Large intestine (tissue), 3 donors: ENCODE measurements at regions not wholly inside any gene's neighbourhood (a gene's known extent, or its start where the extent isn't known, plus 50 kb on each side); places are given as distances from the start of the nearest gene placed in this dataset.

Experiments used
- DNase-seq, 2 donors: peaks; one replicate each; pipeline versions ENCODE4 v3.0.0 to v3.0.0-alpha.2; 2013
- H3K27ac ChIP-seq: one replicate; pipeline ENCODE4 v1.5.1; 2013; ENCODE audit warnings: low read length
- H3K27me3 ChIP-seq: 2 replicates; pipeline ENCODE4 v1.6.1; 2013; ENCODE audit warnings: low read length; ENCODE audit not compliant: control insufficient read depth, insufficient read depth
- H3K36me3 ChIP-seq: 2 replicates; pipeline ENCODE4 v1.6.1; 2013; ENCODE audit warnings: low read length; ENCODE audit not compliant: control insufficient read depth, insufficient read depth
- H3K4me1 ChIP-seq: one replicate; pipeline ENCODE4 v1.6.1; 2013; ENCODE audit warnings: low read length; ENCODE audit not compliant: control insufficient read depth, insufficient read depth
- H3K4me3 ChIP-seq: one replicate; pipeline ENCODE4 v1.5.1; 2013; ENCODE audit warnings: low read length
- H3K9me3 ChIP-seq: one replicate; pipeline ENCODE4 v1.6.1; 2013; ENCODE audit warnings: mild to moderate bottlenecking, low read depth, low read length, moderate library complexity; ENCODE audit not compliant: control insufficient read depth
- WGBS: methylation state at CpG from one replicate; pipeline ENCODE4 v1.1.5; 2013; ENCODE audit warnings: low lambda C conversion rate; ENCODE audit not compliant: insufficient coverage; 5-methylcytosine and 5-hydroxymethylcytosine counted together

DNA sequence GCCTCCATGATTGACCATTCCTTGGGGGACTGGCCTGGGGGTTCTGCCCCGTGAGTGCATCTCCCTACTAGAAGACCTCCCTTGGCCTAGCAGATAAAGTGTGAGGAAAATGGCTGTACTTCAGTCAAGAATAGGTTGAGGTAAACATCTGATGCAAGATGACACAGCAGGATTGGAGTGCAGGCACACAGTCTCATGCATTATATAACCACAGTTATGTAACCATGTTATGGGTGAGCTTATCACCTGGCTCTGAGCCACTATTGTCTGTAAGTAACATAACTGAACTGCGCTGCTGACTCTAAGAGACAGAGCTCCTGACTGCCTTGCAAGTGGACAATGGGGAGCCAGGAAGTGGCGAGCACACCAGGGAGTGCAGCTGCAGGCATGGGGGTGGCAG, 378.7 kb upstream of the ANO5 start:
- Histone ChIP-seq H3K27me3 (no peaks in the 10 kb centered on the region), H3K27ac (no peak overlapping the region), H3K9me3 (no peaks in the 10 kb centered on the region), H3K4me3 (no peak overlapping the region), H3K36me3 (no peaks in the 10 kb centered on the region), H3K4me1 (no peaks in the 10 kb centered on the region)
- DNase-seq = peak; percentile 29 to 37
- no CpG with 5 or more reads among the region's 3 CpGs for WGBS

GRCh38 chr11:21817696-21818095, 375.2 kb upstream of the ANO5 start:
- no peaks in the 10 kb centered on the region for H3K36me3 ChIP-seq
- no peak overlapping the region for H3K27ac ChIP-seq
- no peak for DNase-seq
- WGBS = 100% methylated on average over 1 of the region's 3 CpGs
- H3K9me3 ChIP-seq = no peaks in the 10 kb centered on the region
- no peaks in the 10 kb centered on the region for H3K4me1 ChIP-seq
- H3K4me3 ChIP-seq = no peak overlapping the region
- H3K27me3 ChIP-seq = no peaks in the 10 kb centered on the region

DNA sequence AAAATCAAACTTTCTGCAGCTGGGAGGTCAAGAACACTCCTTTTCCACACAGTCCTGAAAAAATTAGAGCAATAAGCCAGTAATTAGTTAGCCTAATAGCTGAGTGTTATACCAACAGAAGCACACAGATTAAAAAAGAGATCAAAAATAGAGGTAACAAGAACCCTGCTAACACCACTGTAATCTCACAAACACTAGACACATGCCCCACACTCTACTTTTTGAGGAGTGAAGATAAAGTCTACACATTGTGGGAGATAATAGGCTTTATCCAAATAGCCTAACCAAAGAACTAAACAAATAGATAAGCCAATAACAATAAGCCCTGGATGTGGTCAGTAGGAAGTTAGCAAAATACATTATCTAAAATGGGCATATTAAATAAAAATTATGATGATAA, 372.7 kb upstream of the ANO5 start:
- no peak for DNase-seq
- H3K4me3 ChIP-seq = no peak overlapping the region
- H3K36me3 ChIP-seq = no peaks in the 10 kb centered on the region
- no peak overlapping the region for H3K27ac ChIP-seq
- no peaks in the 10 kb centered on the region for H3K27me3 ChIP-seq
- H3K4me1 ChIP-seq = no peaks in the 10 kb centered on the region
- H3K9me3 ChIP-seq = no peaks in the 10 kb centered on the region

GRCh38 chr11:21825127-21825526, 367.8 kb upstream of the ANO5 start:
- H3K36me3 ChIP-seq = no peaks in the 10 kb centered on the region
- H3K27me3 ChIP-seq = no peaks in the 10 kb centered on the region
- 80% methylated on average over 2 of the region's 2 CpGs for WGBS
- no peak overlapping the region for H3K4me3 ChIP-seq
- H3K9me3 ChIP-seq = no peaks in the 10 kb centered on the region
- H3K4me1 ChIP-seq = no peaks in the 10 kb centered on the region
- H3K27ac ChIP-seq = no peak overlapping the region
- no peak for DNase-seq

GRCh38 chr11:21838427-21838826, 354.5 kb upstream of the ANO5 start:
- Histone ChIP-seq H3K4me3 (no peak overlapping the region), H3K4me1 (peaks cover 4% of the 10 kb centered on the region), H3K27me3 (no peaks in the 10 kb centered on the region), H3K9me3 (no peaks in the 10 kb centered on the region), H3K27ac (no peak overlapping the region), H3K36me3 (no peaks in the 10 kb centered on the region)
- no peak for DNase-seq
- 79% methylated on average over 3 of the region's 3 CpGs for WGBS

DNA sequence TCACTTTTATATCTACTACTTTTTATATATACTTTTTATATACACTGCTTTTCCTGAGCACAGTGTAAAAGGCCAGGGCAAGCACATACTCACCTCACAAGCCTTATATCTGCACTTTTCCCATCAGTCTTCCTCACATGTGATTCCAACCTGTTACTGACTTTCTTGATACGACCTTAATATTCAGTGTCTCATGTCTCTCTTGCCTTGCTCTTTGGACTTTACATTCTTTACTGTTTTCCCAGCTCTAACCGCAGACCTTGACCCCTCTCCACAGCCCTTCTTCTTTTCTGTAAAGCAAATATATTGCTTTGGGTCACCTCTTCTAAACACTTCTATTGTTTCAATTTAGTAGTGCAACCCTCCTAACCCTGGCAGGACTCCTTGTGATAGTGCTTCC, 353.1 kb upstream of the ANO5 start:
- Histone ChIP-seq H3K27me3 (no peaks in the 10 kb centered on the region), H3K4me1 (peaks cover 4% of the 10 kb centered on the region), H3K9me3 (no peaks in the 10 kb centered on the region), H3K4me3 (no peak overlapping the region), H3K36me3 (no peaks in the 10 kb centered on the region), H3K27ac (peak overlapping the region; percentile 4)
- peak; percentile 52 to 70 for DNase-seq
- WGBS = 11% methylated on average over 2 of the region's 2 CpGs

- no peaks in the 10 kb centered on the region for H3K36me3 ChIP-seq
- H3K9me3 ChIP-seq = no peaks in the 10 kb centered on the region
- 13% methylated on average over 4 of the region's 4 CpGs for WGBS
- no peak overlapping the region for H3K27ac ChIP-seq
- no peaks in the 10 kb centered on the region for H3K4me1 ChIP-seq
- H3K4me3 ChIP-seq = no peak overlapping the region
- H3K27me3 ChIP-seq = no peaks in the 10 kb centered on the region
- no peak for DNase-seq
These were observed 331.6 kb upstream of the ANO5 start for GRCh38 chr11:21861314-21861713.

DNA sequence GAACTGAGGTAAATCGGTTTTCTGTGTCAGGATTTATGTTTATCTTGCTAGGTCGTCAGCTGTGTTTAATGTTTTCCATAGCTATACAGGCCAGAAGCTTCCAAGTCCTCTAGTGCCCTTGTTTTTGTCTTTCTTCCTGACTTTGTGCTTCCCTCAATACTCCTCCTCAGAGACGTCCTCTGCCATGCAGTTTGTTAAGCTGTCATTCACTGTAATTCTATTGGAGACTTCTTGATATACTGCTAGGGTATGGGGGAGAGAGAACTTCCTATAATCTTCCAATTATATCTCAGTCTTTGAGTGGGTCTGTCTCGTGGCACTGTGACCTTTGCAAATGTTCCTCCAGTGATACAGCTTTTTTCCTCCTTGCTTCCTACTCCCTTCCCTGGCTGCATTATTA, 327.3 kb upstream of the ANO5 start:
- H3K36me3 ChIP-seq = no peaks in the 10 kb centered on the region
- H3K4me1 ChIP-seq = no peaks in the 10 kb centered on the region
- H3K4me3 ChIP-seq = no peak overlapping the region
- H3K27me3 ChIP-seq = no peaks in the 10 kb centered on the region
- no peaks in the 10 kb centered on the region for H3K9me3 ChIP-seq
- 22% methylated on average over 3 of the region's 4 CpGs for WGBS
- no peak overlapping the region for H3K27ac ChIP-seq
- DNase-seq = no peak

DNA sequence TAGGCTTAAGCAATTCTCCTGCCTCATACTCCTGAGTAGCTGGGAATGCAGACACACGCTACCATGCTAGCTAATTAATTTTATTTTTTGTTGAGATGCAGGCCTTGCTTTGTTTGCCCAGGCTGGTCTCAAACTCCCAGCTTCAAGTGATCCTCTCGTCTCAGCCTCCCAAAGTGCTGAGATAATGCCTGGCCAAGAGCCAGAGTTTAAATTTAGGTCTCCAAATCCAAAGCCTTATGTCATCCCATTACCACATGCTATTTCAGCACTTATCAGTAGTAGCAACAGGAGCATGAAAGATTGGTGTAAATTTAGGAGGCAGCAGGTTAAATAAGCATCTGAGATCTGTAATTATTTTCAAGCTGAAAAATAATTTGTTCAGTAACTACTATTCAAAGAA, 326.1 kb upstream of the ANO5 start:
- no peaks in the 10 kb centered on the region for H3K4me1 ChIP-seq
- H3K36me3 ChIP-seq = no peaks in the 10 kb centered on the region
- no peaks in the 10 kb centered on the region for H3K27me3 ChIP-seq
- H3K4me3 ChIP-seq = no peak overlapping the region
- DNase-seq = no peak
- H3K9me3 ChIP-seq = no peaks in the 10 kb centered on the region
- no CpG with 5 or more reads among the region's 2 CpGs for WGBS
- H3K27ac ChIP-seq = no peak overlapping the region

DNA sequence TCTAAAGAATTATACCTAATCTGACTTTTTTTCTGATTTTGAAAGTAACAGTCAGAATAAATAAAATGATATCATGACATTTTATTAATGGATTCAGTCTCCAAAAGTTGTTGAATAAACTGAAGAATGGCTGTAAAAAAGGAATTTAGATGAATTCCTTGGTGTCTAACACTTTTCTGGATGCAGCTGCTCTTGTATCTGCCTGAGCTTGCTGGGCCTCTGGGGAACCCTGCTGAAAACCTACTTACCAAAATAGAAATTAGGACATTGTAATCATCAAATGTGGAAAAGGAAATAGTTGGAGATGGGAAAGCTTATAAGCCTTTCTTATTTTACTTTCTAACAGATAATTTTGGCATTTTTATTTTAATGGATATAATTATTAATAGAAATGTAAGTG, 315.7 kb upstream of the ANO5 start:
- H3K4me1 ChIP-seq = no peaks in the 10 kb centered on the region
- no peak overlapping the region for H3K27ac ChIP-seq
- no peaks in the 10 kb centered on the region for H3K9me3 ChIP-seq
- H3K36me3 ChIP-seq = no peaks in the 10 kb centered on the region
- no peaks in the 10 kb centered on the region for H3K27me3 ChIP-seq
- H3K4me3 ChIP-seq = no peak overlapping the region
- DNase-seq = no peak

GRCh38 chr11:21883354-21883753, 309.5 kb upstream of the ANO5 start:
- no peaks in the 10 kb centered on the region for H3K36me3 ChIP-seq
- no peak overlapping the region for H3K27ac ChIP-seq
- no peak overlapping the region for H3K4me3 ChIP-seq
- H3K27me3 ChIP-seq = no peaks in the 10 kb centered on the region
- no peaks in the 10 kb centered on the region for H3K4me1 ChIP-seq
- 75% methylated on average over 2 of the region's 3 CpGs for WGBS
- H3K9me3 ChIP-seq = no peaks in the 10 kb centered on the region
- no peak for DNase-seq
